ENCODE measurements at regions not wholly inside any gene's neighbourhood (a gene's known extent, or its start where the extent isn't known, plus 50 kb on each side); places are given as distances from the start of the nearest gene placed in this dataset.

DNA sequence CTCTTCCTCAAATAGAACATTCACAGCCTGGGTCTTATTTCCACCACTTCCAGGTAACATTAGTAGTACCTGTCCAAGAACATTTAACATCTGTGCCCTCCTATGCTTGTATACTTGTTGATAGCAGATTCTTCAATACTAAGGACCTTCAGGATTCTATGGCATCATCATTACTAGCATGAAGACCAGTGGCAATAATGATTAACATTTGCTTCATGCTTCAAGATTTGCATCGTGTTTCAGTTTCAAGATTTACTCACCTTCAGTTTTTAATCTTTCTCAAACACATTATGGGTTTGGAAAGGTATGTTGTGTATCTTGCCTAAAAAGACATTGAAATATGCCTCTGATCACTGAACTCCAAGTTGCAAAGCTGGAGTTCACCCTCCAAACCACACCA is 412.8 kb upstream of the NRSN1 start:
- Mint-ChIP-seq H3K4me3 (no peak overlapping the region), H3K9me3 (no peaks in the 10 kb centered on the region), H3K27me3 (ENCODE audit: insufficient read depth, low read depth) (no peaks in the 10 kb centered on the region), H3K27ac (no peak overlapping the region), H3K4me1 (no peaks in the 10 kb centered on the region), H3K36me3 (no peaks in the 10 kb centered on the region)
- Histone ChIP-seq H3K79me2 (ENCODE audit: low read depth) (no peaks in the 10 kb centered on the region), H3K4me2 (no peak overlapping the region), H3K4me1 (no peaks in the 10 kb centered on the region), H3K36me3 (no peaks in the 10 kb centered on the region), H3K4me3 (no peak overlapping the region), H3K9ac (no peak overlapping the region), H3K27me3 (no peaks in the 10 kb centered on the region), H4K20me1 (ENCODE audit: low read depth) (no peaks in the 10 kb centered on the region), H2AFZ (replicated peaks) (no peak overlapping the region), H3F3A (ENCODE audit: low read depth) (no peaks in the 10 kb centered on the region), H3K9me3 (ENCODE audit: low read depth) (no peaks in the 10 kb centered on the region), H3K27ac (no peak overlapping the region)
- TF ChIP-seq EZH2 (IDR thresholded peaks at IDR 0.05) (no peak), EZH2phosphoT487 (IDR thresholded peaks at IDR 0.05) (no peak)
- TF ChIP-seq, protein P1, sequence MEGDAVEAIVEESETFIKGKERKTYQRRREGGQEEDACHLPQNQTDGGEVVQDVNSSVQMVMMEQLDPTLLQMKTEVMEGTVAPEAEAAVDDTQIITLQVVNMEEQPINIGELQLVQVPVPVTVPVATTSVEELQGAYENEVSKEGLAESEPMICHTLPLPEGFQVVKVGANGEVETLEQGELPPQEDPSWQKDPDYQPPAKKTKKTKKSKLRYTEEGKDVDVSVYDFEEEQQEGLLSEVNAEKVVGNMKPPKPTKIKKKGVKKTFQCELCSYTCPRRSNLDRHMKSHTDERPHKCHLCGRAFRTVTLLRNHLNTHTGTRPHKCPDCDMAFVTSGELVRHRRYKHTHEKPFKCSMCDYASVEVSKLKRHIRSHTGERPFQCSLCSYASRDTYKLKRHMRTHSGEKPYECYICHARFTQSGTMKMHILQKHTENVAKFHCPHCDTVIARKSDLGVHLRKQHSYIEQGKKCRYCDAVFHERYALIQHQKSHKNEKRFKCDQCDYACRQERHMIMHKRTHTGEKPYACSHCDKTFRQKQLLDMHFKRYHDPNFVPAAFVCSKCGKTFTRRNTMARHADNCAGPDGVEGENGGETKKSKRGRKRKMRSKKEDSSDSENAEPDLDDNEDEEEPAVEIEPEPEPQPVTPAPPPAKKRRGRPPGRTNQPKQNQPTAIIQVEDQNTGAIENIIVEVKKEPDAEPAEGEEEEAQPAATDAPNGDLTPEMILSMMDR (IDR thresholded peaks at IDR 0.05), result no peak
- no peak for DNase-seq (ENCODE audit: low spot score)

DNA sequence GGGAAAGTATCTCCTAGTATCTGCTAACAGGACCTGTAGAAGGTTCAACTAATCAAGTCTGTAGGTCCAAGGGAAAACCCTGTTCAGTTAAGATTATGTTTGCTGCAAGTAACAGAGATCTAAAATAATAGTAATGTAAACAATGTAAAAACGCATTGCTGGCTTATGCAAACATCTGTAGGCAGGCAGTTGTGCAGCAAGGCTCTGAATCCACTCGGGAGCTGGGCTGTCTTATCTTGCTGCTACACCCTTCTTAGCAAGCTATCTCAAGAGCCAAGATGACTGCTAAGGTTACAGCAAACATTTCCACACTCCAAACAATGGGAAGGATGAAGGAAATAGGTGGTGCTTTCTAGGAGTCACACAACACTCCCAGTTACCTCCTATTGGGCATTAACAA is 397.3 kb upstream of the NRSN1 start:
- Histone ChIP-seq H3K4me2 (no peak overlapping the region), H3K4me3 (no peak overlapping the region), H3K9ac (no peak overlapping the region), H3K4me1 (no peaks in the 10 kb centered on the region), H4K20me1 (ENCODE audit: low read depth) (no peaks in the 10 kb centered on the region), H3K79me2 (ENCODE audit: low read depth) (no peaks in the 10 kb centered on the region), H3K9me3 (ENCODE audit: low read depth) (no peaks in the 10 kb centered on the region), H3K27ac (no peak overlapping the region), H2AFZ (replicated peaks) (no peak overlapping the region), H3F3A (ENCODE audit: low read depth) (no peaks in the 10 kb centered on the region), H3K36me3 (no peaks in the 10 kb centered on the region), H3K27me3 (no peaks in the 10 kb centered on the region)
- no peak for DNase-seq (ENCODE audit: low spot score)
- Mint-ChIP-seq H3K27ac (no peak overlapping the region), H3K9me3 (no peaks in the 10 kb centered on the region), H3K4me1 (no peaks in the 10 kb centered on the region), H3K27me3 (ENCODE audit: insufficient read depth, low read depth) (no peaks in the 10 kb centered on the region), H3K4me3 (no peak overlapping the region), H3K36me3 (no peaks in the 10 kb centered on the region)
- TF ChIP-seq EZH2 (IDR thresholded peaks at IDR 0.05) (no peak), EZH2phosphoT487 (IDR thresholded peaks at IDR 0.05) (no peak)
- TF ChIP-seq, protein P1 (IDR thresholded peaks at IDR 0.05), result no peak

DNA sequence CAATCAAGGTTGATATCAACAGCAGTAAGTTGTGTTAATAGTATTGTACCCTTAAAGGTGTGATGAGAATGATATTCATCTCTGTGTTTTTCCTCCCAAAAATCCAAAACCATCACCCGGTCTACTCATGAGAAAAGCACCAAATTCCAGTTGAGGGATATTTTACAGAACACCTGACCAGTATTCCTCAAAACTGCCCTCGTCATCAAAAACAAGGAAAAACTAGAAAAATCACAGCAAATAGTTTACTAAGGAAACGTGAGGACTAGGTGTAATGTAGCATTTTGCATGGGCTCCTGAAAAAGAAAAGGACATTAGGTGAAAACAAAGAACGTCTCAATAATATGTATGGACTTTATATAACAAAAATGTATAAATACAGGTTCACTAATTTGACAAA is 394.4 kb upstream of the NRSN1 start:
- no peaks in the 10 kb centered on the region for H3K4me1 ChIP-seq
- no peak overlapping the region for H2AFZ ChIP-seq (replicated peaks)
- no peak overlapping the region for H3K27ac Mint-ChIP-seq
- no peak overlapping the region for H3K4me3 ChIP-seq
- no peaks in the 10 kb centered on the region for H3K36me3 ChIP-seq
- H3K4me1 Mint-ChIP-seq, result no peaks in the 10 kb centered on the region
- no peaks in the 10 kb centered on the region for H3K9me3 ChIP-seq (ENCODE audit: low read depth)
- H3K27me3 ChIP-seq, result no peaks in the 10 kb centered on the region
- no peak overlapping the region for H3K4me2 ChIP-seq
- no peaks in the 10 kb centered on the region for H3K36me3 Mint-ChIP-seq
- H3K9me3 Mint-ChIP-seq, result no peaks in the 10 kb centered on the region
- no peak overlapping the region for H3K27ac ChIP-seq
- DNase-seq (ENCODE audit: low spot score), result no peak
- H3K9ac ChIP-seq, result no peak overlapping the region
- no peaks in the 10 kb centered on the region for H4K20me1 ChIP-seq (ENCODE audit: low read depth)
- H3K4me3 Mint-ChIP-seq, result no peak overlapping the region
- TF ChIP-seq, protein P1 (IDR thresholded peaks at IDR 0.05), result no peak
- H3F3A ChIP-seq (ENCODE audit: low read depth), result no peaks in the 10 kb centered on the region
- no peaks in the 10 kb centered on the region for H3K27me3 Mint-ChIP-seq (ENCODE audit: insufficient read depth, low read depth)
- no peaks in the 10 kb centered on the region for H3K79me2 ChIP-seq (ENCODE audit: low read depth)

DNA sequence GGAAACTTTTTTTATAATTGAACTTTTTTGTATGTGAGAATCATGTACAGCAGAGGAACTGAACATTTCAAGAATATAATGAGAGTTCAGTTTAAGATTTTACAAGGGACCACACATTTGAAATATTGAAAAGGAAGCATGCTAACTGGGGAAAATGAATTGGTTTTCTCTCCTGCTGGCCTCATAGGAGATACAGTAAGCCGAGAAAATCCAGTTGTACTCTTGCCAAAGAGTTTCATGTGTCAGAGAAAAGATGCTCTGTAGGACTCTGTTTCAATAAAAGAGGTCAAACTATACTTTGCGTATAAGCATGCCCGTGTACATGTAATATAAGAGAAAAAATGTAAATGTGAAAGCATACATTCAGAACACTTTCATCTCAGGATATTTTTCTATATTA is 393.5 kb upstream of the NRSN1 start:
- DNase-seq (ENCODE audit: low spot score), result no peak
- Histone ChIP-seq H3K79me2 (ENCODE audit: low read depth) (no peaks in the 10 kb centered on the region), H3K4me1 (no peaks in the 10 kb centered on the region), H2AFZ (replicated peaks) (no peak overlapping the region), H3K9me3 (ENCODE audit: low read depth) (no peaks in the 10 kb centered on the region), H3F3A (ENCODE audit: low read depth) (no peaks in the 10 kb centered on the region), H3K36me3 (no peaks in the 10 kb centered on the region), H3K27ac (no peak overlapping the region), H3K27me3 (no peaks in the 10 kb centered on the region), H3K9ac (no peak overlapping the region), H4K20me1 (ENCODE audit: low read depth) (no peaks in the 10 kb centered on the region), H3K4me3 (no peak overlapping the region), H3K4me2 (no peak overlapping the region)
- Mint-ChIP-seq H3K9me3 (no peaks in the 10 kb centered on the region), H3K27me3 (ENCODE audit: insufficient read depth, low read depth) (no peaks in the 10 kb centered on the region), H3K27ac (no peak overlapping the region), H3K4me3 (no peak overlapping the region), H3K36me3 (no peaks in the 10 kb centered on the region), H3K4me1 (no peaks in the 10 kb centered on the region)
- TF ChIP-seq EZH2phosphoT487 (IDR thresholded peaks at IDR 0.05) (no peak), EZH2 (IDR thresholded peaks at IDR 0.05) (no peak)
- TF ChIP-seq, protein P1 (IDR thresholded peaks at IDR 0.05), result no peak

Measured in neural progenitor cell (in vitro differentiated cells).